22Rv1 (cell line): ENCODE measurements at regions not wholly inside any gene's neighbourhood (a gene's known extent, or its start where the extent isn't known, plus 50 kb on each side); places are given as distances from the start of the nearest gene placed in this dataset.

Source experiments
- ZFX ChIP-seq: fragments of 450-650 bp; IDR thresholded peaks from 2 replicates; pipeline ENCODE4 v1.6.1; 2017; ENCODE audit warnings: antibody characterized with exemption, borderline replicate concordance
- TF ChIP-seq, protein P1 (sequence below): fragments of 450-650 bp; IDR thresholded peaks from 2 replicates; pipeline ENCODE4 v1.5.1; 2017; ENCODE audit warnings: mild to moderate bottlenecking

DNA sequence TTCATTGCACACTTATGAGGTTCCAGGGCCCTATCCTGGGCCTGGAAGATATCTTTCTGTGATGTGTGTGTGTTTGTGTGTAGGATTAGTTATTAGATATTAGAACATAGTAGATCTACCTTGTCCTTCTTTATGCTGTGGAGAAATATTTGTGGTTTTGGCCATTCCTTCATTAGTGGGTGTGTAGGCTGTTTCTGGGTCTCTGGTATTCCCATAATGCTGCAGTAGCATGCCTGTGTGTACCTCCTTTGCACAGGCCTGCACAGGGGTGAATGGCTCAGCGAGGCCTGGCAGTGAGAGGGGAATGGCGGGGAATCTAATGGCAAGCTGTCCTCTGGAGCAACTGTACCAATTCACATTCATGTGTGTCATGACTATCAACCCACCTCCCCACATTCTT lies 125.8 kb upstream of the MRPS22 start:
- TF ChIP-seq, protein P1, sequence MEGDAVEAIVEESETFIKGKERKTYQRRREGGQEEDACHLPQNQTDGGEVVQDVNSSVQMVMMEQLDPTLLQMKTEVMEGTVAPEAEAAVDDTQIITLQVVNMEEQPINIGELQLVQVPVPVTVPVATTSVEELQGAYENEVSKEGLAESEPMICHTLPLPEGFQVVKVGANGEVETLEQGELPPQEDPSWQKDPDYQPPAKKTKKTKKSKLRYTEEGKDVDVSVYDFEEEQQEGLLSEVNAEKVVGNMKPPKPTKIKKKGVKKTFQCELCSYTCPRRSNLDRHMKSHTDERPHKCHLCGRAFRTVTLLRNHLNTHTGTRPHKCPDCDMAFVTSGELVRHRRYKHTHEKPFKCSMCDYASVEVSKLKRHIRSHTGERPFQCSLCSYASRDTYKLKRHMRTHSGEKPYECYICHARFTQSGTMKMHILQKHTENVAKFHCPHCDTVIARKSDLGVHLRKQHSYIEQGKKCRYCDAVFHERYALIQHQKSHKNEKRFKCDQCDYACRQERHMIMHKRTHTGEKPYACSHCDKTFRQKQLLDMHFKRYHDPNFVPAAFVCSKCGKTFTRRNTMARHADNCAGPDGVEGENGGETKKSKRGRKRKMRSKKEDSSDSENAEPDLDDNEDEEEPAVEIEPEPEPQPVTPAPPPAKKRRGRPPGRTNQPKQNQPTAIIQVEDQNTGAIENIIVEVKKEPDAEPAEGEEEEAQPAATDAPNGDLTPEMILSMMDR = no peak
- TF ChIP-seq ZFX = no peak
